ENCODE measurements at regions not wholly inside any gene's neighbourhood (a gene's known extent, or its start where the extent isn't known, plus 50 kb on each side); places are given as distances from the start of the nearest gene placed in this dataset.
"Not testable (repeated sequence)": the region's sequence is repeated elsewhere in the genome, so short reads cannot be mapped to it uniquely, and the experiment has no call there.

GRCh38 chr10:121303287-121303890 is 294.9 kb downstream of the FGFR2 start:
- DNase-seq: no peak

DNA sequence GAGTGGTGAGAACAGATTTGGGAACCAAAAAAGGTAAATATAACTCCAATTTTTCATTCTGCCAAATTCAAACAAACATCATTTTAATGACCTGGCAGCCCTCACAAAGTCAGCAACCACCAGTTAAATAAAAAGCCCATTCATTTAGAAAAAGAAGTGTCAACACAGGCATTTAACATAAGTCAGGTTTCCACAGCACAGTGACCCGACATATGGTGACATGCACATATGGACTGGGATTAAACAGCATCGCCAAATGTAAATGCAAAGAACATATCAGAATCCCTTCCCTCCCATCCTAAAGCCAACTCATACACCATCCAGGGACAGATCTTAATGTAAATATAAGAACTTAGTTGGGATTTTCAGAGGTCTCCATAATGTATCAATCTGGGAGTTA is 293.2 kb downstream of the FGFR2 start:
- no peak for DNase-seq

GRCh38 chr10:121306159-121306673 is 292.0 kb downstream of the FGFR2 start:
- DNase-seq: no peak

DNA sequence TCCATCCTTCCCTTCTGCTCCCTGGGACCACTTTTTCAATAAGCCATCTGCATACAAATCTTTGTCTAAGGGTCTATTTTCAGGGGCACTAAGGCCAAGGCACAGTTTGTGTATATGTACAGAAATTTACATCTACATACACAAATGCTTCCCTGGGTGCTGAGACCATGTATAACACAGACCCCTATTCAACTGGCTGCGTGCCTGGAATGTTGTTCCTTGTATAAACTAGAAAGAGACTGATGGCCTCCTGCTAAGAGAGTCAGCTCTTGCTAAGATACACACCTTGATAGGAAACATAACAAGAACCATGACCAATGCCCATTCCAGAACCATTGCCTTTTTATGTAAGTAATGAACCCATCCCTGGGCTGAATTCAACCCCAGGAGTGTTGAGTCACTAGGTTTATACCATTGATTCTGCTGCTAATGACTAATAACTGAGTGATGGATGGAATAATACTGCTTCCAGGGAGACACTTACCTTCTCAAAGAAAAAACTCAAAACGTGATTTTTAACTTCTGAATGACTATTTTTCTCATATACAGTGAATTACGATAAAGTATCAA is 290.7 kb downstream of the FGFR2 start:
- DNase-seq: no peak

GRCh38 chr10:121308020-121308419 is 290.2 kb downstream of the FGFR2 start:
- DNase-seq: no peak

DNA sequence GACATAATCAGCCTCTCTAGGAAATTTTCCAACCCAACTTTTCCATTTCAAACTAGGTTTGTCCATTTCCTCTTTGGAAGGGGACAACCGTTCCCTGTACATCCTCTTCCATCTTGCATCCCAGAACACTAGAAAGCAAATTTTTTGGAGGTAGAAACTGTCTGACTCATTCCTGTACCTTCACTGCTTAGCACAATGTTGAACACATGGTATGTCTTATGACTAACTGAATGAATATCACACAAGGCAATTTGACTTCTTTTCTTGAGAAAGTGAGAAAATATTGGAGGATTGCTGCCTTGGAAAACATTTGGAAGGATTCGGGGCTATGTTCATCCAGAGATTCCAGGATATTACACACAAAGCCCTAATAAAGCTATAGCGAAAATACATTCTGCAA is 289.1 kb downstream of the FGFR2 start:
- no peak for DNase-seq

DNA sequence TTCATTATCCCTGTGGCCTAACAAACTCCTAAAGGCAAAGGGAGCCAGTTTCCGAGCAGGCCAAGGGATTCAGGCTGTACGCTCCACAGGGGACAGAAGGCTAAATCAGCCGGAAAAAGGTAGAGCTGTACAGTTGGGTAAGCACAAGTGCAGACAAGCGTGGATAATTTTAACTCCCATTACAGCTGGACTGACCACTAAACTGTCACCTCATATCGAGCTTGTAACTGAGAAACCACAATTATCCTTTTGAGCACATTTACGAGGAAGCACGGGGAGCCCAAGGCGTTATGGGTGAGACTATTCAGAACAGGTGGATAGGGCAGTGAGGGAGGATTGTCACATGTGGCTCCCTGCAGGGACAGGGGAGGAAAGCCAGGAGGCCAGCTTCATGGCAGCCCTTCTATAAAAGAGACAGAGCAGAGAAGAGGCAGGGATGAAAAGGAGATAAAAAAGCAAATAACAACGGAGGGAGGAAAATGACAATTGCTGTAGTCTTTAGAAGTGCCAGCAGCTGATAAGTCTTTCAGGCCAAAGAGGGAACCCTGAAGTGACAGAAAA is 288.0 kb downstream of the FGFR2 start:
- peak; percentile 68 for DNase-seq

DNA sequence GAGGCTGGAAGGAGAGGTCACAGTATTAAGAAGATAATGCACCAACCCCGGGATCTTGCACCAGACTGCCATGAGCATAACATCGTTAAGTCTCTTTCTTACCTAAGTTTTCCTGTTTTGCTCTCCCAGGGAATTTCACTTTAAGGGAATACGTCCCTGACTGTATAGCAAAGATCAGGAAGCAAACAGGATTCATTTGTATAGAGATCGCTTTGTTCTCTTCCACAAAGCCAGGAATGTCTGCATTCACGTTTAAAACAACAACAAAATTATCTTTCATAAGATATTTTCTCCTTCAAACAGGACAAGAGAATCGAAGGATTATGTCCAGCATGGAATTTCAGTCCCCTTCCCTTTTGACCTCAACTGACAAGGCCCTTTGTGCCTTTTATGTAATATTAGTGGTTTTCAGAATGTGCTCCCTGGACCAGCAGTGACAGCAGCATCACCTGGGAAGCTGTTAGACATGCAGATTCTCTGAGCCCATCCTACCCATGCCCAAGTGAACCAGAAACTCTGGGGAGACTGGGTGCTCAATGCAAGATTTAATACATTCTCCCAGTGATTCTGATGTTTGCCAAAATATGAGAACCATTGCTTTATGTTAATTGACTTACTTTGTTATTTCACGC is 286.3 kb downstream of the FGFR2 start:
- DNase-seq: no peak

GRCh38 chr10:121312587-121312986 is 285.7 kb downstream of the FGFR2 start:
- DNase-seq: no peak

GRCh38 chr10:121313119-121313875 is 284.9 kb downstream of the FGFR2 start:
- DNase-seq: peak; percentile 57

- DNase-seq: no peak
Observed at GRCh38 chr10:121316432-121316831, 281.8 kb downstream of the FGFR2 start.

GRCh38 chr10:121317374-121317773 is 280.9 kb downstream of the FGFR2 start:
- no peak for DNase-seq

GRCh38 chr10:121322046-121322445 is 276.2 kb downstream of the FGFR2 start:
- DNase-seq: no peak

GRCh38 chr10:121322776-121323175 is 275.5 kb downstream of the FGFR2 start:
- DNase-seq: no peak

- DNase-seq: no peak
Observed at GRCh38 chr10:121323443-121323842, 274.8 kb downstream of the FGFR2 start.

DNA sequence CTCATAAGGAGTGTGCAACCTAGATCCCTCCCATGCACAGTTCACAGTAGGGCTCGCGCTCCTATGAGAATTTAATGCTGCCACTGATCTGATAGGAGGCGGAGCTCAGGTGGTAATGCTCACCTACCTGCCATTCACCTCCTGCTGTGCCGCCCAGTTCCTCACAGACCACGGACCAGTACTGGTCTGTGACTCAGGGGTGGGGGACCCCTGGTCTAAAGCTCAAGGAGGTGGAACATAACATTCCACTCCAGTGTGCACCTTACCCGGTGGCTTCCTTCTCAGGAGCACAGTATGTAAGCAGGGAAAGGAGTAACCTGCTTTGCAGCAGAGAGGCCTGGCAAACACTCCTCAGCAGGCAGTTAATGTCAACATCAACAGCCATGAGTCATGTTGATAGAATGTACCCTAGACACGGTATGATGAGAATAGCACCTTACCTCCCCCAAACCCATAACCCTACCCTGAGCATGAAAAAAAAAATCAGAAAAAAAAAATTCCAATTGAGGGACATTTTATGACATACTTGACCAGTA is 273.5 kb downstream of the FGFR2 start:
- no peak for DNase-seq

GRCh38 chr10:121325490-121326231 is 272.6 kb downstream of the FGFR2 start:
- no peak for DNase-seq

- no peak for DNase-seq
Observed at GRCh38 chr10:121326905-121327304, 271.3 kb downstream of the FGFR2 start.

- no peak for DNase-seq
Observed at GRCh38 chr10:121327727-121328126, 270.5 kb downstream of the FGFR2 start.

DNA sequence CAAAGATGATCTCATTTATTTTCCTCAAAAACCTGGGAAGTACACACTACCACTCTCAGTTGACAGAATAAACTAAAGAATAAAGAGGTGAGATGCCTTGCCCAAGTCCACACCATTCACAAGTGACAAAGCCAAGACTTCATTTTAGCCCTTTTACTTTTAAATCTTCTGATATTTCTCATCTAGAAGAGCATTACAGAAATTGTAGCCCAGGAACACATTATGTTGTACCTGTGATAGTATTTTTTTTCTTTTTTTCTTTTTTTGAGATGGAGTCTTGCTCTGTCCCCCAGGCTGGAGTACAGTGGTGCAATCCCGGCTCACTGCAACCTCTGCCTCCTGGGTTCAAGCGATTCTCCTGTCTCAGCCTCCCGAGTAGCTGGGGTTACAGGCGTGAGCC is 268.6 kb downstream of the FGFR2 start:
- DNase-seq: not testable (repeated sequence)

GRCh38 chr10:121330563-121330962 is 267.7 kb downstream of the FGFR2 start:
- peak; percentile 73 for DNase-seq
